SK-N-MC (cell line): ENCODE measurements at regions not wholly inside any gene's neighbourhood (a gene's known extent, or its start where the extent isn't known, plus 50 kb on each side); places are given as distances from the start of the nearest gene placed in this dataset.

ENCODE experiments used
- EZH2 ChIP-seq: fragments of 200-600 bp; sonication (generic); IDR thresholded peaks from one replicate; pipeline ENCODE4 v1.6.1; 2017; ENCODE audit warnings: antibody characterized with exemption
- POLR2AphosphoS5 ChIP-seq: IDR thresholded peaks from 2 replicates; pipeline ENCODE4 v1.6.1; 2012; ENCODE audit warnings: mild to moderate bottlenecking, low read depth, low read length, borderline replicate concordance

DNA sequence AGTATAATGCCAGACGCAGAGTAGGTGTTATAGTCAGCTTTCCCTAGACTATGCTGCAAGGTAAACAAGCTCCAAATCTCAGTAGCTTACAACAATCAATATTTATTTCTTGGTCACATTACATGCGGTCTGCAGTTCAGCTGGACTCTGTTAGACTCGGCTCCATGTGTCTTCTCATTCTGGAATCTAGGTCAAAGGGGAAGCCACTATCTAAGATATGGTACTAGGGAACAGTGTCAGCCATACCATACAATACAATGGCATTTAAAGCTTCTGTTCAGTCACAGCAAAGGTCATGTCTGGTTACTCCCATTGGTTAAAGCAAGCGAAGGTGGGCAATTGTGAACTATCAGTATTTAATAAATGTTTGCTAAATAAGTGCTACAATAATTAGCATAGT lies 65.3 kb upstream of the SERTM1 start:
- TF ChIP-seq EZH2, result no peak
- no peak for TF ChIP-seq POLR2AphosphoS5
